ENCODE measurements at regions not wholly inside any gene's neighbourhood (a gene's known extent, or its start where the extent isn't known, plus 50 kb on each side); places are given as distances from the start of the nearest gene placed in this dataset.

- Histone ChIP-seq H4K20me1 (ENCODE audit: insufficient read depth, low read length) (no peaks in the 10 kb centered on the region), H2AFZ (ENCODE audit: insufficient read depth, low read depth, low read length, poor library complexity, severe bottlenecking) (no peak overlapping the region), H3K4me1 (ENCODE audit: control insufficient read depth in 1 of 2, insufficient read depth in 2 of 2, low read length in 2 of 2) (no peaks in the 10 kb centered on the region), H3K4me3 (replicated peaks in 1 of 3; ENCODE audit: low read depth in 2 of 3, low read length in 3 of 3) (no peak overlapping the region), H3K36me3 (replicated peaks in 1 of 2; ENCODE audit: control insufficient read depth in 1 of 2, insufficient read depth in 2 of 2, low read length in 2 of 2) (no peaks in the 10 kb centered on the region), H3K79me2 (ENCODE audit: insufficient read depth, low read length) (no peaks in the 10 kb centered on the region), H3K4me2 (replicated peaks; ENCODE audit: extremely low read depth, low read length, poor library complexity, severe bottlenecking) (no peak overlapping the region), H3K27ac (ENCODE audit: low read depth in 1 of 2, low read length in 2 of 2) (no peak overlapping the region), H3K27me3 (ENCODE audit: control insufficient read depth in 2 of 2, insufficient read depth in 2 of 2, low read length in 2 of 2) (no peaks in the 10 kb centered on the region), H3K9me3 (replicated peaks in 1 of 2; ENCODE audit: control insufficient read depth in 1 of 2, insufficient read depth in 1 of 2, low read length in 2 of 2) (no peaks in the 10 kb centered on the region), H3K9ac (ENCODE audit: insufficient read depth, low read length, poor library complexity, severe bottlenecking) (no peak overlapping the region)
- TF ChIP-seq CTCF (IDR thresholded peaks at IDR 0.05): no peak
- Mint-ChIP-seq H3K36me3 (no peaks in the 10 kb centered on the region), H3K4me1 (no peaks in the 10 kb centered on the region), H3K4me3 (no peak overlapping the region), H3K9me3 (peaks cover 0 to 1% (median 0%) of the 10 kb centered on the region in 7 donors), H3K27ac (peak overlapping the region in 1 of 7 donors; percentile 51), H3K27me3 (ENCODE audit: low read depth in 3 of 3) (peaks cover 7 to 13% (median 8%) of the 10 kb centered on the region in 3 donors)
- intact Hi-C loops (cut with micrococcal nuclease): no loop called here
- no peak for DNase-seq
- 82% methylated on average over 6 of the region's 8 CpGs for WGBS (ENCODE audit: insufficient coverage)
These were observed 257.5 kb downstream of the NSG2 start for GRCh38 chr5:174303035-174303434.

GRCh38 chr5:174303437-174304045 lies 258.0 kb downstream of the NSG2 start:
- H3K4me3 Mint-ChIP-seq: no peak overlapping the region
- no peak overlapping the region for H3K4me2 ChIP-seq (replicated peaks; ENCODE audit: extremely low read depth, low read length, poor library complexity, severe bottlenecking)
- 73% methylated on average over 5 of the region's 10 CpGs for WGBS (ENCODE audit: insufficient coverage)
- no peaks in the 10 kb centered on the region for H4K20me1 ChIP-seq (ENCODE audit: insufficient read depth, low read length)
- H3K27ac ChIP-seq (ENCODE audit: low read depth in 1 of 2, low read length in 2 of 2): no peak overlapping the region
- no peaks in the 10 kb centered on the region for H3K36me3 Mint-ChIP-seq
- no peaks in the 10 kb centered on the region for H3K27me3 ChIP-seq (ENCODE audit: control insufficient read depth in 2 of 2, insufficient read depth in 2 of 2, low read length in 2 of 2)
- H3K36me3 ChIP-seq (replicated peaks in 1 of 2; ENCODE audit: control insufficient read depth in 1 of 2, insufficient read depth in 2 of 2, low read length in 2 of 2): no peaks in the 10 kb centered on the region
- no peaks in the 10 kb centered on the region for H3K4me1 Mint-ChIP-seq
- intact Hi-C loops (cut with micrococcal nuclease): no loop called here
- H3K9me3 Mint-ChIP-seq: no peaks in the 10 kb centered on the region
- H3K4me3 ChIP-seq (replicated peaks in 1 of 3; ENCODE audit: low read depth in 2 of 3, low read length in 3 of 3): no peak overlapping the region
- H2AFZ ChIP-seq (ENCODE audit: insufficient read depth, low read depth, low read length, poor library complexity, severe bottlenecking): no peak overlapping the region
- H3K27me3 Mint-ChIP-seq (ENCODE audit: low read depth in 3 of 3): peaks cover 7 to 13% (median 8%) of the 10 kb centered on the region in 3 donors
- H3K4me1 ChIP-seq (ENCODE audit: control insufficient read depth in 1 of 2, insufficient read depth in 2 of 2, low read length in 2 of 2): no peaks in the 10 kb centered on the region
- no peaks in the 10 kb centered on the region for H3K9me3 ChIP-seq (replicated peaks in 1 of 2; ENCODE audit: control insufficient read depth in 1 of 2, insufficient read depth in 1 of 2, low read length in 2 of 2)
- DNase-seq: no peak
- H3K27ac Mint-ChIP-seq: no peak overlapping the region
- no peak for TF ChIP-seq CTCF (IDR thresholded peaks at IDR 0.05)
- no peaks in the 10 kb centered on the region for H3K79me2 ChIP-seq (ENCODE audit: insufficient read depth, low read length)
- no peak overlapping the region for H3K9ac ChIP-seq (ENCODE audit: insufficient read depth, low read length, poor library complexity, severe bottlenecking)

Measured in CD14-positive monocyte (primary cell).